H1 (cell line): ENCODE measurements at regions not wholly inside any gene's neighbourhood (a gene's known extent, or its start where the extent isn't known, plus 50 kb on each side); places are given as distances from the start of the nearest gene placed in this dataset.

ENCODE experiments used
- BACH1 ChIP-seq: IDR thresholded peaks from 2 replicates; pipeline ENCODE4 v1.6.1; 2012; ENCODE audit warnings: low read length, improper control_type of control experiment
- CHD1 ChIP-seq: IDR thresholded peaks from 2 replicates; pipeline ENCODE4 v1.6.1; 2012; ENCODE audit warnings: low read depth, low read length, improper control_type of control experiment
- FOSL1 ChIP-seq: IDR thresholded peaks from 2 replicates; pipeline ENCODE4 v1.6.1; 2011; ENCODE audit warnings: mild to moderate bottlenecking, low read depth, low read length, moderate library complexity; ENCODE audit not compliant: insufficient read depth
- KDM4A ChIP-seq: IDR thresholded peaks from one replicate; pipeline ENCODE4 v1.7.1; 2012; ENCODE audit warnings: low read depth, mild to moderate bottlenecking, moderate library complexity, low read length, inconsistent platforms; ENCODE audit not compliant: severe bottlenecking
- KDM5A ChIP-seq: fragments of 200-600 bp; IDR thresholded peaks from 2 replicates; pipeline ENCODE4 v1.7.1; 2012; ENCODE audit warnings: mild to moderate bottlenecking, low read length, inconsistent platforms, mixed read lengths
- NRF1 ChIP-seq: IDR thresholded peaks from 2 replicates; pipeline ENCODE4 v1.6.1; 2011; ENCODE audit warnings: mild to moderate bottlenecking, low read depth, low read length, improper control_type of control experiment
- RBBP5 ChIP-seq: IDR thresholded peaks from 2 replicates; pipeline ENCODE4 v1.7.1; 2012; ENCODE audit warnings: low read depth, mild to moderate bottlenecking, inconsistent platforms, low read length, moderate library complexity, borderline replicate concordance
- SIN3A ChIP-seq, 2 experiments: IDR thresholded peaks in 1 of 2; conservative IDR thresholded peaks in 1 of 2; 2 replicates each; pipeline ENCODE4 v1.6.1; 2011 to 2012; ENCODE audit warnings: low read length in 2 of 2, improper control_type of control experiment in 1 of 2, low read depth in 1 of 2, mild to moderate bottlenecking in 1 of 2
- SP4 ChIP-seq: IDR thresholded peaks from 2 replicates; pipeline ENCODE4 v1.6.1; 2012; ENCODE audit warnings: low read length, inconsistent platforms
- TAF1 ChIP-seq: IDR thresholded peaks from 2 replicates; pipeline ENCODE4 v1.6.1; 2011; ENCODE audit warnings: mild to moderate bottlenecking, low read depth, low read length
- YY1 ChIP-seq: IDR thresholded peaks from 2 replicates; pipeline ENCODE4 v1.6.1; 2011; ENCODE audit warnings: low read depth, mild to moderate bottlenecking, low read length
- TF ChIP-seq, protein P1 (sequence below): fragments of 300-600 bp; sonication (generic); IDR thresholded peaks from 2 replicates; pipeline ENCODE4 v1.7.1; 2012; ENCODE audit warnings: low read length, moderate library complexity, mild to moderate bottlenecking, inconsistent platforms; ENCODE audit not compliant: insufficient replicate concordance

DNA sequence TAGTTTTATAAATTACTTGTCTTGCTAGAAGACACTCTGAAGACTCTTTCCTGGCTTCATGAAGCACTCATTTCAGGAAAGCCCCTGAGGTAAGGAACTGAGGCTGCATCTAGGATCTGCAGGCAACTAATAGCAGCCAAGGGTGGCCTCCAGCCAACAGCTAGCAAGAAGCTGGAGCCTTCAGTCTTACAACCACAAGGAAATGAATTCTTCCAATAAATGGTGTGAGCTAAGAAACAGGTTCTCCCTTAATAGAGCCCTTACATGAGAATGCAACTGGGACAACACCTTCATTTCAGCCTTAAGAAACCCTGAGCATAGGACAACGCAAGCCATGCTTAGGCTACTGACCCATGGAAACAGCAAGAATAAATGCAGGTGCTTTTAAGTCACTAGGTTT, 254.6 kb upstream of the RBBP8 start (continued):
- TF ChIP-seq, protein P1, sequence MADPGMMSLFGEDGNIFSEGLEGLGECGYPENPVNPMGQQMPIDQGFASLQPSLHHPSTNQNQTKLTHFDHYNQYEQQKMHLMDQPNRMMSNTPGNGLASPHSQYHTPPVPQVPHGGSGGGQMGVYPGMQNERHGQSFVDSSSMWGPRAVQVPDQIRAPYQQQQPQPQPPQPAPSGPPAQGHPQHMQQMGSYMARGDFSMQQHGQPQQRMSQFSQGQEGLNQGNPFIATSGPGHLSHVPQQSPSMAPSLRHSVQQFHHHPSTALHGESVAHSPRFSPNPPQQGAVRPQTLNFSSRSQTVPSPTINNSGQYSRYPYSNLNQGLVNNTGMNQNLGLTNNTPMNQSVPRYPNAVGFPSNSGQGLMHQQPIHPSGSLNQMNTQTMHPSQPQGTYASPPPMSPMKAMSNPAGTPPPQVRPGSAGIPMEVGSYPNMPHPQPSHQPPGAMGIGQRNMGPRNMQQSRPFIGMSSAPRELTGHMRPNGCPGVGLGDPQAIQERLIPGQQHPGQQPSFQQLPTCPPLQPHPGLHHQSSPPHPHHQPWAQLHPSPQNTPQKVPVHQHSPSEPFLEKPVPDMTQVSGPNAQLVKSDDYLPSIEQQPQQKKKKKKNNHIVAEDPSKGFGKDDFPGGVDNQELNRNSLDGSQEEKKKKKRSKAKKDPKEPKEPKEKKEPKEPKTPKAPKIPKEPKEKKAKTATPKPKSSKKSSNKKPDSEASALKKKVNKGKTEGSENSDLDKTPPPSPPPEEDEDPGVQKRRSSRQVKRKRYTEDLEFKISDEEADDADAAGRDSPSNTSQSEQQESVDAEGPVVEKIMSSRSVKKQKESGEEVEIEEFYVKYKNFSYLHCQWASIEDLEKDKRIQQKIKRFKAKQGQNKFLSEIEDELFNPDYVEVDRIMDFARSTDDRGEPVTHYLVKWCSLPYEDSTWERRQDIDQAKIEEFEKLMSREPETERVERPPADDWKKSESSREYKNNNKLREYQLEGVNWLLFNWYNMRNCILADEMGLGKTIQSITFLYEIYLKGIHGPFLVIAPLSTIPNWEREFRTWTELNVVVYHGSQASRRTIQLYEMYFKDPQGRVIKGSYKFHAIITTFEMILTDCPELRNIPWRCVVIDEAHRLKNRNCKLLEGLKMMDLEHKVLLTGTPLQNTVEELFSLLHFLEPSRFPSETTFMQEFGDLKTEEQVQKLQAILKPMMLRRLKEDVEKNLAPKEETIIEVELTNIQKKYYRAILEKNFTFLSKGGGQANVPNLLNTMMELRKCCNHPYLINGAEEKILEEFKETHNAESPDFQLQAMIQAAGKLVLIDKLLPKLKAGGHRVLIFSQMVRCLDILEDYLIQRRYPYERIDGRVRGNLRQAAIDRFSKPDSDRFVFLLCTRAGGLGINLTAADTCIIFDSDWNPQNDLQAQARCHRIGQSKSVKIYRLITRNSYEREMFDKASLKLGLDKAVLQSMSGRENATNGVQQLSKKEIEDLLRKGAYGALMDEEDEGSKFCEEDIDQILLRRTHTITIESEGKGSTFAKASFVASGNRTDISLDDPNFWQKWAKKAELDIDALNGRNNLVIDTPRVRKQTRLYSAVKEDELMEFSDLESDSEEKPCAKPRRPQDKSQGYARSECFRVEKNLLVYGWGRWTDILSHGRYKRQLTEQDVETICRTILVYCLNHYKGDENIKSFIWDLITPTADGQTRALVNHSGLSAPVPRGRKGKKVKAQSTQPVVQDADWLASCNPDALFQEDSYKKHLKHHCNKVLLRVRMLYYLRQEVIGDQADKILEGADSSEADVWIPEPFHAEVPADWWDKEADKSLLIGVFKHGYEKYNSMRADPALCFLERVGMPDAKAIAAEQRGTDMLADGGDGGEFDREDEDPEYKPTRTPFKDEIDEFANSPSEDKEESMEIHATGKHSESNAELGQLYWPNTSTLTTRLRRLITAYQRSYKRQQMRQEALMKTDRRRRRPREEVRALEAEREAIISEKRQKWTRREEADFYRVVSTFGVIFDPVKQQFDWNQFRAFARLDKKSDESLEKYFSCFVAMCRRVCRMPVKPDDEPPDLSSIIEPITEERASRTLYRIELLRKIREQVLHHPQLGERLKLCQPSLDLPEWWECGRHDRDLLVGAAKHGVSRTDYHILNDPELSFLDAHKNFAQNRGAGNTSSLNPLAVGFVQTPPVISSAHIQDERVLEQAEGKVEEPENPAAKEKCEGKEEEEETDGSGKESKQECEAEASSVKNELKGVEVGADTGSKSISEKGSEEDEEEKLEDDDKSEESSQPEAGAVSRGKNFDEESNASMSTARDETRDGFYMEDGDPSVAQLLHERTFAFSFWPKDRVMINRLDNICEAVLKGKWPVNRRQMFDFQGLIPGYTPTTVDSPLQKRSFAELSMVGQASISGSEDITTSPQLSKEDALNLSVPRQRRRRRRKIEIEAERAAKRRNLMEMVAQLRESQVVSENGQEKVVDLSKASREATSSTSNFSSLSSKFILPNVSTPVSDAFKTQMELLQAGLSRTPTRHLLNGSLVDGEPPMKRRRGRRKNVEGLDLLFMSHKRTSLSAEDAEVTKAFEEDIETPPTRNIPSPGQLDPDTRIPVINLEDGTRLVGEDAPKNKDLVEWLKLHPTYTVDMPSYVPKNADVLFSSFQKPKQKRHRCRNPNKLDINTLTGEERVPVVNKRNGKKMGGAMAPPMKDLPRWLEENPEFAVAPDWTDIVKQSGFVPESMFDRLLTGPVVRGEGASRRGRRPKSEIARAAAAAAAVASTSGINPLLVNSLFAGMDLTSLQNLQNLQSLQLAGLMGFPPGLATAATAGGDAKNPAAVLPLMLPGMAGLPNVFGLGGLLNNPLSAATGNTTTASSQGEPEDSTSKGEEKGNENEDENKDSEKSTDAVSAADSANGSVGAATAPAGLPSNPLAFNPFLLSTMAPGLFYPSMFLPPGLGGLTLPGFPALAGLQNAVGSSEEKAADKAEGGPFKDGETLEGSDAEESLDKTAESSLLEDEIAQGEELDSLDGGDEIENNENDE = no peak
- TF ChIP-seq CHD1 (no peak), KDM4A (no peak), NRF1 (no peak), RBBP5 (no peak), SP4 (no peak), YY1 (no peak), BACH1 (no peak), SIN3A (conservative IDR thresholded peaks at IDR 0.05 in 1 of 2, IDR thresholded peaks at IDR 0.05 in 1 of 2; ENCODE audit: low read depth in 1 of 2, low read length in 2 of 2) (no peak), KDM5A (no peak), TAF1 (no peak), FOSL1 (no peak)
